ENCODE measurements at regions not wholly inside any gene's neighbourhood (a gene's known extent, or its start where the extent isn't known, plus 50 kb on each side); places are given as distances from the start of the nearest gene placed in this dataset.

DNA sequence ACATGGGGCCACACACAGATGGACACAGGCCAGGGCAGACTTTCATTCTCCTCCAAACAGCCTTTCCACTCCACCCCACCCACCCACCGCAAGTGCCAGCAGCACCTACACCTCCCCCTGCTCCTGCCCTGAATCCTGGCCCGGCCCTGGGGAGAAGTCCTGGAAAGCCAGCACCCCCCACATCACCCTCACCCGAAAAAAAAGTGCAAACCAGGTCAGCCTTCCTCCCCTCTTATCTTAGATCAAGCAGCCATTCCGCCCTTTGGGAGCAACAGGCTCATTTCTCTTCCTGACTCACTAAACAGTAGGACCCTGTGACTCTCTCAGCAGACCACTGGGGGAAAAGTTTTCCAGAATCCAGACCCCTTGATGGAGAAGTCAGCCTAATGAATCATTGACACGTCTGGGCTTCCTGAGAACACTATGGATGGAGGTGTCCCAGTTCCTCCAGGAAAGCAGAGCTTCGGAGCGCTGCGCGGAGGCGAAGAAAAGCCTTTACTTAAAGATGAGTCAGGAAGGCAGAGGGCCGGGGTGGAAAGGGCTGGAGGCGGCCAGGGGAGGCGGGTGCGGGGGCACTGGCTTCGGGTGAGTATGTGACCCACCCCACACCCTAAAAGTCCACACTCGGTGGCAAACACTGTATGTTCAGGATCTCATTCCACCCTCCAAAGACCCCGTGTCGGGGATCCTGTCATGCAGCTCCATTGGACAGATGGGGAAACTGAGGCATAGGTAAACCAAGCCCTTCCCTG, 588.7 kb downstream of the MATN1 start:
- TF ChIP-seq, protein P1, sequence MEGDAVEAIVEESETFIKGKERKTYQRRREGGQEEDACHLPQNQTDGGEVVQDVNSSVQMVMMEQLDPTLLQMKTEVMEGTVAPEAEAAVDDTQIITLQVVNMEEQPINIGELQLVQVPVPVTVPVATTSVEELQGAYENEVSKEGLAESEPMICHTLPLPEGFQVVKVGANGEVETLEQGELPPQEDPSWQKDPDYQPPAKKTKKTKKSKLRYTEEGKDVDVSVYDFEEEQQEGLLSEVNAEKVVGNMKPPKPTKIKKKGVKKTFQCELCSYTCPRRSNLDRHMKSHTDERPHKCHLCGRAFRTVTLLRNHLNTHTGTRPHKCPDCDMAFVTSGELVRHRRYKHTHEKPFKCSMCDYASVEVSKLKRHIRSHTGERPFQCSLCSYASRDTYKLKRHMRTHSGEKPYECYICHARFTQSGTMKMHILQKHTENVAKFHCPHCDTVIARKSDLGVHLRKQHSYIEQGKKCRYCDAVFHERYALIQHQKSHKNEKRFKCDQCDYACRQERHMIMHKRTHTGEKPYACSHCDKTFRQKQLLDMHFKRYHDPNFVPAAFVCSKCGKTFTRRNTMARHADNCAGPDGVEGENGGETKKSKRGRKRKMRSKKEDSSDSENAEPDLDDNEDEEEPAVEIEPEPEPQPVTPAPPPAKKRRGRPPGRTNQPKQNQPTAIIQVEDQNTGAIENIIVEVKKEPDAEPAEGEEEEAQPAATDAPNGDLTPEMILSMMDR (IDR thresholded peaks at IDR 0.05; ENCODE audit: insufficient read depth, low read depth, low read length) = no peak
- TF ChIP-seq EZH2 (IDR thresholded peaks at IDR 0.05; ENCODE audit: insufficient read depth, low read length) = no peak
